C4-2B (cell line): ENCODE measurements at regions not wholly inside any gene's neighbourhood (a gene's known extent, or its start where the extent isn't known, plus 50 kb on each side); places are given as distances from the start of the nearest gene placed in this dataset.
"Not testable (repeated sequence)": the region's sequence is repeated elsewhere in the genome, so short reads cannot be mapped to it uniquely, and the experiment has no call there.

Source experiments
- ZFX ChIP-seq: fragments of 450-650 bp; IDR thresholded peaks from 2 replicates; pipeline ENCODE4 v1.6.1; 2017
- TF ChIP-seq, protein P1 (sequence below): fragments of 450-650 bp; conservative IDR thresholded peaks from 2 replicates; pipeline ENCODE4 v1.5.1; 2017; ENCODE audit warnings: mild to moderate bottlenecking

DNA sequence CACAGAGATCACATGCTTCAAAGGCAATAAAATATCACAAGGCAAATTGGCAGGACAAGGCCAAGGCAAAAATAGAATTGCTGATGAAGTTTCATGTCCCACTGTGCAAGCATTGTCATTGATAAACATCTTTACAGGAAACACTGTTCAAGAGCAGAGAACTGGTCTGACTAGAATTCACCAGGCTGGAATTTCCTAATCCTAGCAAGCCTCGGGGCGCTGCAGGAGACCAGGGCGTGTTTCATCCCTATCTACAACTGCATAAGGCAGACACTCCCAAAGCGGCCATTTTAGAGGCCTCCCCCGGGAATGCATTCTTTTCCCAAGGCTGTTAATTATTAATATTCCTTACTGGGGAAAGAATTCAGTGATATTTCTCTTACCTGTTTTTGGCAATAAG lies 103.7 kb upstream of the GHR start:
- TF ChIP-seq, protein P1, sequence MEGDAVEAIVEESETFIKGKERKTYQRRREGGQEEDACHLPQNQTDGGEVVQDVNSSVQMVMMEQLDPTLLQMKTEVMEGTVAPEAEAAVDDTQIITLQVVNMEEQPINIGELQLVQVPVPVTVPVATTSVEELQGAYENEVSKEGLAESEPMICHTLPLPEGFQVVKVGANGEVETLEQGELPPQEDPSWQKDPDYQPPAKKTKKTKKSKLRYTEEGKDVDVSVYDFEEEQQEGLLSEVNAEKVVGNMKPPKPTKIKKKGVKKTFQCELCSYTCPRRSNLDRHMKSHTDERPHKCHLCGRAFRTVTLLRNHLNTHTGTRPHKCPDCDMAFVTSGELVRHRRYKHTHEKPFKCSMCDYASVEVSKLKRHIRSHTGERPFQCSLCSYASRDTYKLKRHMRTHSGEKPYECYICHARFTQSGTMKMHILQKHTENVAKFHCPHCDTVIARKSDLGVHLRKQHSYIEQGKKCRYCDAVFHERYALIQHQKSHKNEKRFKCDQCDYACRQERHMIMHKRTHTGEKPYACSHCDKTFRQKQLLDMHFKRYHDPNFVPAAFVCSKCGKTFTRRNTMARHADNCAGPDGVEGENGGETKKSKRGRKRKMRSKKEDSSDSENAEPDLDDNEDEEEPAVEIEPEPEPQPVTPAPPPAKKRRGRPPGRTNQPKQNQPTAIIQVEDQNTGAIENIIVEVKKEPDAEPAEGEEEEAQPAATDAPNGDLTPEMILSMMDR: not testable (repeated sequence)
- not testable (repeated sequence) for TF ChIP-seq ZFX
